ENCODE measurements at regions not wholly inside any gene's neighbourhood (a gene's known extent, or its start where the extent isn't known, plus 50 kb on each side); places are given as distances from the start of the nearest gene placed in this dataset.

DNA sequence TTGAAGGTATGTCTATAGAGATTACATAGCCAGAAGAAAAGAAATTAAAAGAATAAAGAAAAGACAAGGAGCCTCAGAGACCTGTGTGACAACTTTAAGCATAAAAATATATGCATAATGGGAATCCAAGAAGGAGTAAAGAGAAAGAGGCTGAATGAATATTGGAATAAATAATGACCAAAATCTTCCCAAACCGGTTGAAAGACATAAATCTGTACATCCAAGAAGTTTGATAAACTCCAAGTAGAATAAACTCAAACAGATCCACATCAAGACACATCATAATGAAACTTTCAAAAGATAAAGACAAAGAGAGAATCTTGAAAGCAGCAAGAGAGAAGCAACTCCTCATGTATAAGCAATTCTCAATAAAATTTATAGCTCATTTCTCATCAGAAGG lies 132.4 kb upstream of the ZNF516 start:
- TF ChIP-seq, protein P1, sequence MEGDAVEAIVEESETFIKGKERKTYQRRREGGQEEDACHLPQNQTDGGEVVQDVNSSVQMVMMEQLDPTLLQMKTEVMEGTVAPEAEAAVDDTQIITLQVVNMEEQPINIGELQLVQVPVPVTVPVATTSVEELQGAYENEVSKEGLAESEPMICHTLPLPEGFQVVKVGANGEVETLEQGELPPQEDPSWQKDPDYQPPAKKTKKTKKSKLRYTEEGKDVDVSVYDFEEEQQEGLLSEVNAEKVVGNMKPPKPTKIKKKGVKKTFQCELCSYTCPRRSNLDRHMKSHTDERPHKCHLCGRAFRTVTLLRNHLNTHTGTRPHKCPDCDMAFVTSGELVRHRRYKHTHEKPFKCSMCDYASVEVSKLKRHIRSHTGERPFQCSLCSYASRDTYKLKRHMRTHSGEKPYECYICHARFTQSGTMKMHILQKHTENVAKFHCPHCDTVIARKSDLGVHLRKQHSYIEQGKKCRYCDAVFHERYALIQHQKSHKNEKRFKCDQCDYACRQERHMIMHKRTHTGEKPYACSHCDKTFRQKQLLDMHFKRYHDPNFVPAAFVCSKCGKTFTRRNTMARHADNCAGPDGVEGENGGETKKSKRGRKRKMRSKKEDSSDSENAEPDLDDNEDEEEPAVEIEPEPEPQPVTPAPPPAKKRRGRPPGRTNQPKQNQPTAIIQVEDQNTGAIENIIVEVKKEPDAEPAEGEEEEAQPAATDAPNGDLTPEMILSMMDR (IDR thresholded peaks at IDR 0.05; ENCODE audit: low read length, missing control alignments) = no peak
- DNase-seq (ENCODE audit: low read depth) = no peak
- no peak overlapping the region for H3K4me3 ChIP-seq (replicated peaks; ENCODE audit: low read depth, low read length)

GRCh38 chr18:76626991-76627390 lies 131.9 kb upstream of the ZNF516 start:
- TF ChIP-seq, protein P1 (IDR thresholded peaks at IDR 0.05; ENCODE audit: low read length, missing control alignments) = no peak
- H3K4me3 ChIP-seq (replicated peaks; ENCODE audit: low read depth, low read length) = no peak overlapping the region
- DNase-seq (ENCODE audit: low read depth) = no peak

DNA sequence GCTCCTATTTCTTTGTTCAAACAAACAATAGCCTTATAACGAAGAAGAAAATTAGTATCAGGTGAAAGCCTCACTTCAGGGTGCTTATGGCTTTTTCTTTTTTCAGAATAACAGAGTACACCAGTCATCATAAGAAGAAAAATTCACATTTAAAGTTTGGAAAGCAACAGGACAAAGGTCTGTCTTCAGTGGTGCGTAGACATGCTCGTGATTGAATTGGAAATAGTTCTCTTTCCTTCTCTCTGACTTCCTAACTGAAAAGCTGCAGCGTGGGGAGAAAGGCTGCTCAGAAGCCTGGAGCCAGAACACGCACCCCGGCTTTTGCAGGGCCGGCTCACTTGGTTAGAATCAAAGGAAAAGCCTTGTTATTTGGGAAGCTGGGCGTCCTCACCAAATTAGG lies 127.6 kb upstream of the ZNF516 start:
- no peak overlapping the region for H3K4me3 ChIP-seq (replicated peaks; ENCODE audit: low read depth, low read length)
- no peak for DNase-seq (ENCODE audit: low read depth)
- TF ChIP-seq, protein P1 (IDR thresholded peaks at IDR 0.05; ENCODE audit: low read length, missing control alignments) = no peak

GRCh38 chr18:76621782-76622495 lies 126.9 kb upstream of the ZNF516 start:
- peak overlapping the region; percentile 6 for H3K4me3 ChIP-seq (replicated peaks; ENCODE audit: low read depth, low read length)
- peak; percentile 70 for DNase-seq (ENCODE audit: low read depth)
- TF ChIP-seq, protein P1 (IDR thresholded peaks at IDR 0.05; ENCODE audit: low read length, missing control alignments) = no peak

GRCh38 chr18:76621226-76621625 lies 126.2 kb upstream of the ZNF516 start:
- no peak overlapping the region for H3K4me3 ChIP-seq (replicated peaks; ENCODE audit: low read depth, low read length)
- TF ChIP-seq, protein P1 (IDR thresholded peaks at IDR 0.05; ENCODE audit: low read length, missing control alignments) = no peak

GRCh38 chr18:76620321-76621170 lies 125.5 kb upstream of the ZNF516 start:
- TF ChIP-seq, protein P1 (IDR thresholded peaks at IDR 0.05; ENCODE audit: low read length, missing control alignments) = peak; percentile 61
- peak overlapping the region; percentile 33 for H3K4me3 ChIP-seq (replicated peaks; ENCODE audit: low read depth, low read length)
- DNase-seq (ENCODE audit: low read depth) = peak; percentile 78

More at GRCh38 chr18:76621226-76621625, 126.2 kb upstream of the ZNF516 start:
- no peak for DNase-seq (ENCODE audit: low read depth)

Measured in fibroblast of pulmonary artery (primary cell).